Astrocyte of the spinal cord (primary cell): ENCODE measurements at regions not wholly inside any gene's neighbourhood (a gene's known extent, or its start where the extent isn't known, plus 50 kb on each side); places are given as distances from the start of the nearest gene placed in this dataset.

Experiments
- DNase-seq: peaks from one replicate; pipeline ENCODE4 v3.0.0; 2011; ENCODE audit warnings: low read depth, low spot score
- H3K4me3 ChIP-seq: 2 replicates; pipeline ENCODE4 v1.5.1; 2011; ENCODE audit warnings: low read depth, mild to moderate bottlenecking, low read length, moderate library complexity
- CTCF ChIP-seq: IDR thresholded peaks from 2 replicates; pipeline ENCODE4 v1.5.1; 2012; ENCODE audit warnings: low read depth, mild to moderate bottlenecking, low read length, inconsistent platforms
- in situ Hi-C: cut with HindIII; loops from 2 replicates; pipeline ENCODE4 v1.10.0; 2017; ENCODE audit warnings: low sequenced_read_pairs

- in situ Hi-C loops: no loop called here
- TF ChIP-seq CTCF: no peak
- no peak for DNase-seq
- H3K4me3 ChIP-seq: no peak overlapping the region
These were observed 158.9 kb upstream of the LPP start for GRCh38 chr3:187995043-187995400.

- no peak for TF ChIP-seq CTCF
- in situ Hi-C loops: no loop called here
- H3K4me3 ChIP-seq: no peak overlapping the region
- DNase-seq: no peak
These were observed 158.3 kb upstream of the LPP start for GRCh38 chr3:187995667-187996066.

- in situ Hi-C loops: no loop called here
- DNase-seq: no peak
- no peak overlapping the region for H3K4me3 ChIP-seq
- TF ChIP-seq CTCF: no peak
These were observed 157.3 kb upstream of the LPP start for GRCh38 chr3:187996609-187997008.

- in situ Hi-C loops: no loop called here
- no peak for DNase-seq
- H3K4me3 ChIP-seq: no peak overlapping the region
- no peak for TF ChIP-seq CTCF
These were observed 156.5 kb upstream of the LPP start for GRCh38 chr3:187997490-187997889.

GRCh38 chr3:187997946-187998561, 155.9 kb upstream of the LPP start:
- H3K4me3 ChIP-seq: no peak overlapping the region
- in situ Hi-C loops: no loop called here
- DNase-seq: no peak
- TF ChIP-seq CTCF: no peak

GRCh38 chr3:187998611-187999010, 155.3 kb upstream of the LPP start:
- DNase-seq: no peak
- TF ChIP-seq CTCF: no peak
- in situ Hi-C loops: no loop called here
- no peak overlapping the region for H3K4me3 ChIP-seq

- TF ChIP-seq CTCF: no peak
- no peak overlapping the region for H3K4me3 ChIP-seq
- no peak for DNase-seq
- in situ Hi-C loops: no loop called here
These were observed 154.1 kb upstream of the LPP start for GRCh38 chr3:187999821-188000220.
